AG04450 (cell line): ENCODE measurements at regions not wholly inside any gene's neighbourhood (a gene's known extent, or its start where the extent isn't known, plus 50 kb on each side); places are given as distances from the start of the nearest gene placed in this dataset.

Source experiments
- CTCF ChIA-PET: fragments of 300-600, 350-600 bp; formaldehyde crosslinking; extraction: SDS; loops from one replicate; lab custom pipeline; 2022; ENCODE audit warnings: antibody characterized with exemption, inconsistent platforms; lab: Charles Lee
- POLR2A ChIA-PET: fragments of 350-600 bp; formaldehyde crosslinking; extraction: SDS; loops from one replicate; lab custom pipeline; 2021; ENCODE audit warnings: antibody characterized with exemption, inconsistent platforms; lab: Yijun Ruan, JAX
- DNase-seq: peaks from one replicate; pipeline ENCODE4 v3.0.0-alpha.2; 2011; ENCODE audit warnings: low read depth, low spot score
- H3K27ac ChIP-seq: one replicate; pipeline ENCODE4 v1.5.1; 2012; ENCODE audit warnings: low read depth, low read length, control low read depth
- H3K27me3 ChIP-seq: one replicate; pipeline ENCODE4 v1.6.0; 2012; ENCODE audit warnings: low read length; ENCODE audit not compliant: control insufficient read depth, insufficient read depth
- H3K4me3 ChIP-seq: 2 replicates; pipeline ENCODE4 v1.5.1; 2011; ENCODE audit warnings: mild to moderate bottlenecking, low read depth, low read length, control low read depth
- H3K9me3 ChIP-seq: 2 replicates; pipeline ENCODE4 v1.5.1; 2012; ENCODE audit warnings: low read length; ENCODE audit not compliant: control insufficient read depth, insufficient read depth
- CTCF ChIP-seq: IDR thresholded peaks from 2 replicates; pipeline ENCODE4 v1.5.1; 2011; ENCODE audit warnings: low read depth, low read length, control low read depth, inconsistent platforms

GRCh38 chr12:82176761-82177490 lies 181.3 kb downstream of the CCDC59 start:
- H3K27ac ChIP-seq, result no peak overlapping the region
- H3K27me3 ChIP-seq, result no peaks in the 10 kb centered on the region
- POLR2A ChIA-PET, result no interaction called here
- CTCF ChIA-PET, result no interaction called here
- DNase-seq, result no peak
- no peak for TF ChIP-seq CTCF
- no peaks in the 10 kb centered on the region for H3K9me3 ChIP-seq
- H3K4me3 ChIP-seq, result no peak overlapping the region

GRCh38 chr12:82176026-82176425 lies 182.2 kb downstream of the CCDC59 start:
- no peak for TF ChIP-seq CTCF
- DNase-seq, result no peak
- ChIA-PET POLR2A (no interaction called here), CTCF (no interaction called here)
- H3K4me3 ChIP-seq, result no peak overlapping the region
- H3K27ac ChIP-seq, result no peak overlapping the region
- H3K9me3 ChIP-seq, result no peaks in the 10 kb centered on the region
- no peaks in the 10 kb centered on the region for H3K27me3 ChIP-seq

- Histone ChIP-seq H3K27ac (no peak overlapping the region), H3K4me3 (no peak overlapping the region), H3K27me3 (no peaks in the 10 kb centered on the region), H3K9me3 (no peaks in the 10 kb centered on the region; the same call in 1 of the 2 replicates)
- TF ChIP-seq CTCF, result no peak
- no peak for DNase-seq
- POLR2A ChIA-PET, result no interaction called here
- CTCF ChIA-PET, result no interaction called here
Measured at GRCh38 chr12:82174936-82175335, 183.3 kb downstream of the CCDC59 start.

GRCh38 chr12:82174383-82174782 lies 183.8 kb downstream of the CCDC59 start:
- Histone ChIP-seq H3K4me3 (no peak overlapping the region), H3K27me3 (no peaks in the 10 kb centered on the region), H3K9me3 (no peaks in the 10 kb centered on the region; the same call in 1 of the 2 replicates), H3K27ac (no peak overlapping the region)
- CTCF ChIA-PET, result no interaction called here
- no peak for TF ChIP-seq CTCF
- DNase-seq, result no peak
- POLR2A ChIA-PET, result no interaction called here

GRCh38 chr12:82149045-82149444 lies 209.1 kb downstream of the CCDC59 start:
- no peak for TF ChIP-seq CTCF
- Histone ChIP-seq H3K27me3 (no peaks in the 10 kb centered on the region), H3K9me3 (peaks cover 7% of the 10 kb centered on the region), H3K4me3 (no peak overlapping the region), H3K27ac (no peak overlapping the region)
- DNase-seq, result no peak
- ChIA-PET POLR2A (no interaction called here), CTCF (no interaction called here)
